IPS-NIHi11 (cell line): ENCODE measurements at regions not wholly inside any gene's neighbourhood (a gene's known extent, or its start where the extent isn't known, plus 50 kb on each side); places are given as distances from the start of the nearest gene placed in this dataset.

Experiments
- DNase-seq: peaks from one replicate; pipeline ENCODE4 v3.0.0; 2012; ENCODE audit warnings: mixed read lengths, low spot score

DNA sequence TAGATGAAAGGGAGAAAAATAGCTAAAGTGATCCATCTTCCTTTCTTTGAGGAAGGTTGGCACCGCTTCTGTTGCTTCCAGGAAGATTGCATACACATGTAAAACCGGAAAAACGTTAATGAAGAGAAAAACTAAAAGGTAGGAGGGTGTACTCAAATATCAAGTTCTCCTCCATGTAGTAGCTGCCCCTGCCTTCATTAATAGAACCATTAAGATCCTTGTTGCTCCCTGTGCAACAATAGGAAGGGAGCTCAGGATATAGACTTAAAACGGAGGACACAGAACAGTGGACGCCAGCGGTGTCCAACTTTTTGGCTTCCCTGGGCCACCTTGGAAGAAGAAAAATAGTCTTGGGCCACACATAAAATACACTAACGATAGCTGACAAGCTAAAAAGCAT is 118.9 kb downstream of the TMEM174 start:
- no peak for DNase-seq

- no peak for DNase-seq
Measured at GRCh38 chr5:73290242-73290641, 117.2 kb downstream of the TMEM174 start.

GRCh38 chr5:73288803-73289720 is 116.1 kb downstream of the TMEM174 start:
- no peak for DNase-seq

GRCh38 chr5:73286896-73287295 is 113.9 kb downstream of the TMEM174 start:
- DNase-seq = no peak

DNA sequence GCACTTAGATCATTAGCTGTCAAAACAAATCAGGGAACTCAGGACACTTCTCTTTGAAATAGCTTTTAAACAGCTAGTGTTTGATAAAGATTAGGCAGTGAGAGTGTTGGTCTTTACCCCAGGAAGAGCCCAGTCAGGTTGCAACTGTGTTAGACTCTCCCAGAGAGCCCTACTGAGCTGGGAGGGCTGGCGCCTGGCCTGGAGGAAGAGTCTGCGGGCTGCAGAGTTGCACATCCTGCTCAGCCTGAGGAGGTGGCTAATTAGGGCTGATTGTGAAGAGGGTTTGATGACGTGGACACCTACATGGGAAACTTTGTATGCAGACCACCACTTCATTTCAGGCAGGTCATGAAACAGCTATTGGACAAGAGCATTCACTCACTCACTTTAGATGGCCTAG is 112.0 kb downstream of the TMEM174 start:
- DNase-seq = no peak

DNA sequence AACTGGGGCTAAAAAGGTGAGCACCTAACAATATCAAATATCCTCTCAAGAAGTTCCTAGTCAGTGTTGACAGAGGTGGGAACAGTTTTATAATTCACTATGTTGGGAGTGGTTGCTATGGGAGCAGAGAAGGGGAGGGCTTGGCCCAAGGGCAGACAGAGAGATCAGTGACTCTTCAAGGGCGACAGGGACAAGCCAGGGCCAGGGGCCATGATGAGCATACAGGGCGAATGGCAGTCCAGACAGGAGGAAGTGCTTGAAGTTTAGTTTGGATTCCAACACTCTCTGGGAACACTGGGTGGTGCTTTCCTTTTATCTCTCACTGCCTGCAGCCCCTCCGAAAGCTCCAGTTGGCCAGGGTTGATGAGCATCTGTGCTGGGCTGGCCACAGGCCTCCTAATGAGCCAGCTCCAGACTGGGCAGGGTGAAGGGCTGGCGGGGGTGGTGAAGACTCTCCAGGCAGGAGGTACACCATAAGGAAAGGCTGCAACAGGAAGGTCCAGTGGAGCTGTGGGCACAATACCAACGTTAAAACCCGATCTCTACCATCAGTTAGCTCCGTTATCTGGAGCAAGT is 111.3 kb downstream of the TMEM174 start:
- no peak for DNase-seq

- no peak for DNase-seq
Measured at GRCh38 chr5:73282923-73283322, 109.9 kb downstream of the TMEM174 start.

DNA sequence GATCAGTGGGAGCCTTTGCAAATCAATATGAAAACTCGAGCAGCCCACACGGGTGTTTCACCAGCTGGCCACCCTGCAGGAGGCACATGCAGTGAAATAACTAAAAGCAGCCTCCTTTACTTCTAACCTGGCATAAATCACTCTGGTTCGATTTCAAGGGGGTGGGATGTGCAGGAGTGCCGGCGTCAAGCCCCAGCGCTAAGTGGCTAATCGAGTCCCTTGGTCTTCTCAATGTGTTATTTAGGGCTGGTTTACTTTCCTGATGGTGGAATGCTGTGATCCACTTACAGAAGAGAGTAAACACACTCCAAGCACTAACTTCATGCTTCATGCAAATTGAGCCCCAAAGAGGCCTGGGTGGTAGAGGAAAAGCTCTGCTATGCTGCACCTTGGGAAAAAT is 109.4 kb downstream of the TMEM174 start:
- no peak for DNase-seq

GRCh38 chr5:73280821-73281746 is 108.1 kb downstream of the TMEM174 start:
- DNase-seq = no peak

GRCh38 chr5:73280386-73280785 is 107.4 kb downstream of the TMEM174 start:
- DNase-seq = no peak

GRCh38 chr5:73279805-73280204 is 106.8 kb downstream of the TMEM174 start:
- no peak for DNase-seq

- no peak for DNase-seq
Measured at GRCh38 chr5:73278693-73279092, 105.7 kb downstream of the TMEM174 start.

- DNase-seq = no peak
Measured at GRCh38 chr5:73274881-73275663, 102.1 kb downstream of the TMEM174 start.

GRCh38 chr5:73274121-73274520 is 101.1 kb downstream of the TMEM174 start:
- DNase-seq = no peak

GRCh38 chr5:73273379-73274050 is 100.5 kb downstream of the TMEM174 start:
- DNase-seq = no peak

- no peak for DNase-seq
Measured at GRCh38 chr5:73272351-73272750, 99.4 kb downstream of the TMEM174 start.

- no peak for DNase-seq
Measured at GRCh38 chr5:73268826-73269225, 95.8 kb downstream of the TMEM174 start.

DNA sequence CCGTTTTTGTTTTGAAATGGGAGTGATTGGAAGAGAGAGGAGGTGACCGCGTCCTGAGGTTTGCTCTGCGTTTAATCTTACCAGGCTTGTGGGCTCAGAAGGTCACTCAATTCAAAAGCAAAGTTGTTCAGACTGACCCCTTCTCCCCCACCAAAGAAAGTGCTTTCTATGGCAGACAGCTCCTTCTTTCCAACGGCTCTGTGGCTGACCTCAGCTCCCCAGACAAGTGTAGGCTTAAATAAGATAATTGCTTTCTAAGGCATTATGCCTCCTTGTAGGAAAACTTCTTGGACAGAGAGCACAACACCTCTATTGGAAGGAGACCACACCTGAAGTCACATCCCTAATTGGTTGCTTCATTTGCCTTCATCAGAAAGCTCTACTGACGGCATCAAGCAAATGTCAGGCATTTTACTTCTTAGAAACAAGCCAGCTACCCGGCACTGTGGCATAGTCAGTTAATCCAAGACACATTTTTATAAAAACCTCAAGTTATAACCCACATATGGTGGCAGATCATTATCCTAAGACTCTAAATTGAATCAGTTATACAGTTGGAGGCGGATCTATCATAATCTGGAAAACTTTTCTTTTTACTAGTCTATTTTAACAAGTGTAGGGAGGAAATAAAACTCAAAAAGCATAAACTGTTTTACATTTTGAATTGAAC is 94.9 kb downstream of the TMEM174 start:
- DNase-seq = no peak

DNA sequence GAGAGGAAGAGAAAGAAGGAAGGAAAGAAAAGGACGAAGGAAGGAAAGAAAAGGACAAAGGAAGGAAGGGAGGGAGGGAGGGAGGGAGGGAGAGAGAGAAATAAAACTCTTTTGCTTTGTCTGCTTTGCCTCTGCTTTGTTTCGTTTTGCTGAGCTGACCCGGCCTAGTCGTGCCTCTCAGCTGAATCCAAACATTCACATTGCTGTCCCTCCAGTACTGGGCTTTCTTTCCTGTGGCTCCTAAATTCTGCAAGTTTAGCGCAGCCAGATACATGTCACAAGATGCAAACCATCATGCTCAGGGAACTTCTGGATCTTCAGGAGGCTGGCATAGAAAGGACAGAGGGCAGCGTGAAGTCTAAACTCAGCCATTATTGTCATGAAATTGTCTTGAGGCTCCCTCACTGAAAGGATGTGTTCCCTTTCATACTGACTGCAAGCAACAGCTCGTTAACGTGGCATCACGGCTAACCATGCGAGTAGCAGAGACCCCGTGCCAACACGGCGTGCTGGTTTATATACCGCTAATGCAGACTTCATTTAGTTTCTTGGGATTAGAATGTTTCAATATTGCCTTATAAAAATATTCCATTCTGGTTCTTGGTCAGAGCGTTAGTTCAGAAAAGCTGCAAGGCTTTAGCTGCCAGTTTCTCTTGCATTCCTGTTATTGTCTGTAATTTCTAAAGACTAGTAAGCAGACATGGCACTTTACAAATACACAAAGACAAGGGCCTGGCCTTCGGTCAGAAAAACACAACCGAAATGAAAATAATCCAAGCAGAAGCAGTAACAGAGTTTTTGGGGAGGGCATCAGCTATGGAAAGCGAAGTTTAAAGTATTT is 94.2 kb downstream of the TMEM174 start:
- no peak for DNase-seq
